ENCODE measurements at regions not wholly inside any gene's neighbourhood (a gene's known extent, or its start where the extent isn't known, plus 50 kb on each side); places are given as distances from the start of the nearest gene placed in this dataset.

- no peak for TF ChIP-seq POLR2AphosphoS5 (IDR thresholded peaks at IDR 0.05; ENCODE audit: borderline replicate concordance, low read depth, low read length)
- TF ChIP-seq EZH2 (IDR thresholded peaks at IDR 0.05), result no peak
Measured at GRCh38 chr5:85263125-85263524, 878.4 kb upstream of the EDIL3 start.
